WERI-Rb-1 (cell line): ENCODE measurements at regions not wholly inside any gene's neighbourhood (a gene's known extent, or its start where the extent isn't known, plus 50 kb on each side); places are given as distances from the start of the nearest gene placed in this dataset.
"Not testable (repeated sequence)": the region's sequence is repeated elsewhere in the genome, so short reads cannot be mapped to it uniquely, and the experiment has no call there.

Source experiments
- DNase-seq: peaks from one replicate; pipeline ENCODE4 v3.0.0-alpha.2; 2020
- H3K27ac ChIP-seq: fragments of 250-450 bp; sonication (Bioruptor Pico); 2 replicates; pipeline ENCODE4 v1.5.1; 2020; ENCODE audit warnings: mild to moderate bottlenecking, moderate library complexity
- H3K27me3 ChIP-seq: fragments of 250-450 bp; sonication (Bioruptor Pico); 2 replicates; pipeline ENCODE4 v1.5.1; 2021; ENCODE audit warnings: mild to moderate bottlenecking, low read depth, moderate library complexity; ENCODE audit not compliant: insufficient read depth, severe bottlenecking
- H3K36me3 ChIP-seq: fragments of 250-450 bp; sonication (Bioruptor Pico); 2 replicates; pipeline ENCODE4 v1.5.1; 2020; ENCODE audit warnings: mild to moderate bottlenecking, moderate library complexity
- H3K4me3 ChIP-seq: 2 replicates; pipeline ENCODE4 v1.5.1; 2011; ENCODE audit warnings: low read depth, mild to moderate bottlenecking, control low read depth, low read length
- H3K9me3 ChIP-seq: fragments of 250-450 bp; sonication (Bioruptor Pico); 2 replicates; pipeline ENCODE4 v1.5.1; 2021; ENCODE audit warnings: mild to moderate bottlenecking, moderate library complexity; ENCODE audit not compliant: severe bottlenecking
- TF ChIP-seq, protein P1 (sequence below): IDR thresholded peaks from 2 replicates; pipeline ENCODE4 v1.5.1; 2011; ENCODE audit warnings: low read depth, mild to moderate bottlenecking, control low read depth, inconsistent platforms, low read length

DNA sequence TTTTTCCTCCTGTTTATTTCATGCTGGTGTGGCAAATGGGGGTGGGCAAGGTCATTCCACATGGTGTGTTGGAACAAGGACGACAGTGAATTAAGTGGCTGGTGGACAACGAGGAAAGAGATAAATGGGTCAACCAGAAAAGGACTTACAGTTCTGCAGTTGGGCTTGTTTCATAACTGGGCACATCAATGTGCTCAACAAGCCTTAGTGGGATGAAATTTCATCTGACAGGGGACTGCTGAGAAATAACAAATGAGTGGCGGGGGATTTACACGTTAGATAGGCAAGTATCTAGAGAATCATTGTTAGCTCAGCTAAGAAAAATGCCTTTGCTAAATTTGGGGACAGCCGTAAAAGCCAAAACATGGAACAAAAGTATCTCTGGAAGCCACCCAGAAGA lies 163.6 kb downstream of the NRN1 start:
- peaks cover under 1% of the 10 kb centered on the region for H3K9me3 ChIP-seq
- no peaks in the 10 kb centered on the region for H3K27me3 ChIP-seq
- H3K36me3 ChIP-seq: no peaks in the 10 kb centered on the region
- H3K27ac ChIP-seq: no peak overlapping the region
- DNase-seq: no peak
- TF ChIP-seq, protein P1, sequence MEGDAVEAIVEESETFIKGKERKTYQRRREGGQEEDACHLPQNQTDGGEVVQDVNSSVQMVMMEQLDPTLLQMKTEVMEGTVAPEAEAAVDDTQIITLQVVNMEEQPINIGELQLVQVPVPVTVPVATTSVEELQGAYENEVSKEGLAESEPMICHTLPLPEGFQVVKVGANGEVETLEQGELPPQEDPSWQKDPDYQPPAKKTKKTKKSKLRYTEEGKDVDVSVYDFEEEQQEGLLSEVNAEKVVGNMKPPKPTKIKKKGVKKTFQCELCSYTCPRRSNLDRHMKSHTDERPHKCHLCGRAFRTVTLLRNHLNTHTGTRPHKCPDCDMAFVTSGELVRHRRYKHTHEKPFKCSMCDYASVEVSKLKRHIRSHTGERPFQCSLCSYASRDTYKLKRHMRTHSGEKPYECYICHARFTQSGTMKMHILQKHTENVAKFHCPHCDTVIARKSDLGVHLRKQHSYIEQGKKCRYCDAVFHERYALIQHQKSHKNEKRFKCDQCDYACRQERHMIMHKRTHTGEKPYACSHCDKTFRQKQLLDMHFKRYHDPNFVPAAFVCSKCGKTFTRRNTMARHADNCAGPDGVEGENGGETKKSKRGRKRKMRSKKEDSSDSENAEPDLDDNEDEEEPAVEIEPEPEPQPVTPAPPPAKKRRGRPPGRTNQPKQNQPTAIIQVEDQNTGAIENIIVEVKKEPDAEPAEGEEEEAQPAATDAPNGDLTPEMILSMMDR: no peak
- no peak overlapping the region for H3K4me3 ChIP-seq

DNA sequence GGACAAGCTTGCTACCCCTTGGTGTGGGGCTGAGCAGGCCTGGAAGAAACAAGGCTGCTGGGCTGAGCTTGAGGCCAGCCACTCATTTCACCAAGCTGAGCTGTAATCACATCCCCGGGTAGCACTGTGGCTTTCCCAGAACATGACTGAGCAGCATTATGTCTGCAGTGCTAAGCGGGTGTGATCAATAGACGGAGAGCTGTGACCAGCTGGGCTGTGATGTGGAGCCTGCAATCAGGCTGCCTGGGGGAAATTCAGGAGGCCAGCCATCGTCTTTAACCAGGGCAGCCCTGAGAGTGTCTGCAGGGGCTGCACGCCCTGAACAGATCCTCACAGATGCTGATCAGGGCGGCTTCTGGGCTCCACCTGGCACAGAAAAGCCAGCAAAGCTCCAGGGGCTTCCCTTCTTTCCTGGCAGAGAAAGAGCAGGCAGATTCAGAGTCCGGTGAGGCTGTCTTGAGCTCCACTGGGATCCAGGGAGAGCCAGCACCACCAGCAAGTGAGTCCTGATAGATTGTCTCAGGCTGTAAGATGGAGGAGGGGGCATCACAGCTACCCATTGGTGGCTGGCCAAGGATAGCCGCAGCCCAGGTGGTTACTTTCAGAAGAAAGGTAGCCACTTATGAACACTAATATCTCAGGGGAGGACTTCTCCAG lies 165.9 kb downstream of the NRN1 start:
- Histone ChIP-seq H3K4me3 (no peak overlapping the region), H3K27ac (no peak overlapping the region), H3K27me3 (no peaks in the 10 kb centered on the region), H3K9me3 (peaks cover 4% of the 10 kb centered on the region), H3K36me3 (no peaks in the 10 kb centered on the region)
- DNase-seq: peak; percentile 71
- TF ChIP-seq, protein P1: no peak

DNA sequence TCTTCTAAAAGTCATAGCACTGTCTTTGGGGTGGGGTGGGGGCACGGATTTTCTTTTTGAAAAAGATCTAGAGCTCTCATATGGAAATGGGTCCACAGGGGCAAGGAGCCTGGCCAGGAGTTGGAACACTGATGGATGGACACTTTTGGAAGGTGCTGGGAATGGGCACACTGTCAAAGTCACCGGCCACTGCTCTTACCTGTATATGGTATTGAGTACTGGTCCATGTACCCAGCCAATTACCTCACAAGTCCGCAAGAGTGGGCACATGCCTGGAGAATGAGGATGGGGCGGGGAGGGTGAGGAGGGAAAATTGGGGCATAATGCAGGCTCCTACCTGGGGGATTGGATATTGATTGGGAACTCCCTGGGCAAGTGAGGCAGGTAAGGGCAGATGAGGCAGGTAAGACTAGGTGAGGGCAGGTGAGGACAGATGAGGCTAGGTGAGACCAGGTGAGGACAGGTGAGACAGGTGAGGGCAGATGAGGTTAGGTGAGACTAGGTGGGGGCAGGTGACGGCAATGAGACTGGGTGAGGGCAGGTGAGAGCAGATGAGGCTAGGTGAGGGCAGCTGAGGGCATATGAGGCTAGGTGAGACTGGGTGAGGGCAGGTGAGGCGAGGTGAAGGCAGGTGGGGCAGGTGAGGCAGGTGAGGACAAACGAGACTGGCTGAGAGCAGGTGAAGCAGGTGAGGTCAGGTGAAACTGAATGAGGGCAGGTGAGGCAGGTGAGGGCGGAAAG lies 167.9 kb downstream of the NRN1 start:
- H3K27ac ChIP-seq: no peak overlapping the region
- TF ChIP-seq, protein P1: no peak
- H3K9me3 ChIP-seq: peaks cover 6% of the 10 kb centered on the region
- no peaks in the 10 kb centered on the region for H3K27me3 ChIP-seq
- DNase-seq: no peak
- H3K36me3 ChIP-seq: no peaks in the 10 kb centered on the region
- H3K4me3 ChIP-seq: no peak overlapping the region

DNA sequence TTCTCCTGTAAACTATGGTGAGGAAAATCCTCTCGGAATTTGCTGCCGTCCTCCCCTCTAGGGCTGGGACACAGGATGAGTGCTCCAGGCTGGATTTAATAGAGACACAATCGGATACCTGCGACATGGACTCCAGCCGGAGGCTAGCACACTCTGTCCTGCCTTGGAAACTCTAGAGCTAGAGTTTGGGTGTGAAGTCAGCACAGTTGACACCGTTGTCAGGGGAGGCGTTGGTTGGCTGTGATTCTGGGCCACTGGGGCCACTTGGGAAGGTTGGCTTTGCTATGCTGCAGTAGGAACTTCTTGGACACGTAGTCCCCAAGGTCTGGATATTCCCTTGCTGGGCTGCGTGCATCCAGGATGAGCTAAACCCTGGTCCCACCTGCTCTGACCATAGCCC lies 169.4 kb downstream of the NRN1 start:
- Histone ChIP-seq H3K9me3 (peaks cover 6% of the 10 kb centered on the region), H3K27ac (no peak overlapping the region), H3K27me3 (no peaks in the 10 kb centered on the region), H3K4me3 (no peak overlapping the region), H3K36me3 (no peaks in the 10 kb centered on the region)
- TF ChIP-seq, protein P1: no peak
- DNase-seq: no peak

DNA sequence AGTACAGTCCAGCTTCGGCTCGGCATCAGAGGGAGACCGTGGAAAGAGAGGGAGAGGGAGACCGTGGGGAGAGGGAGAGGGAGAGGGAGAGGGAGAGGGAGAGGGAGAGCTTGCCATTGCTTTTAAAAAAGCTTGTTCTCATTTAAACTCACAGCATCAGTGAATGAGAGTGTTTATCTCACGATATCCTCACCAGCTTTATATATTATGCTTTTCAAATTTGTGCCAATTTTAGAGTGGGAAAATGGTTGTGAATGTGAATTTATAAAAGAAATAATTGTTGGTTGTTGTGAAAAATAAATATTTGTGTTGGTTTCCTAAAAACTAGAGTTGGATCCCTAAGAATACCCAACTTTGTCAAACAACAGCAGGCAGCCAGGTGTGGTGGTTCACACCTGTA lies 170.1 kb downstream of the NRN1 start:
- H3K9me3 ChIP-seq, H3K27ac ChIP-seq, H3K36me3 ChIP-seq, H3K4me3 ChIP-seq, H3K27me3 ChIP-seq, DNase-seq: not testable (repeated sequence)

DNA sequence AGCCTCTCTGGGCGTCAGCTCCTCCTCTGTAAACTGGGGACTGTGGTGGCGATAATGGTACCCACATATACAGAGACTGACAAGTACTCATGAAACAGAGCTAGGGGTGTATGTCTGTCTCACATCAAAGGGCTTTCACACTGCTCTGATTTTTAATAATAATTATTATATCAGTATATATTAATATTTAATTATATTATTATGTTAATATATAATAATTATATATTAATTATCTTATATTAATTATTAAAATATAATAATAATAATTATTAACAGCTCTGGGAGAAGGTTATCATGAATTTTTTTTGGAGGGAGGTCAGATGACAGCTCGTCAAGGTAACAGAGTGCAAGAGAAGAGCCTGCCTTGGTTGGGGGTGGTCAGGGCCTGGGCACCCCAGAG lies 173.6 kb downstream of the NRN1 start:
- Histone ChIP-seq H3K27me3 (no peaks in the 10 kb centered on the region), H3K9me3 (peaks cover 6% of the 10 kb centered on the region), H3K4me3 (no peak overlapping the region), H3K36me3 (no peaks in the 10 kb centered on the region), H3K27ac (no peak overlapping the region)
- TF ChIP-seq, protein P1: no peak
- no peak for DNase-seq
